Dermis microvascular lymphatic vessel endothelial cell (primary cell): ENCODE measurements at regions not wholly inside any gene's neighbourhood (a gene's known extent, or its start where the extent isn't known, plus 50 kb on each side); places are given as distances from the start of the nearest gene placed in this dataset.

Source experiments
- DNase-seq, 2 donors: peaks; one replicate each; pipeline versions ENCODE4 v3.0.0 to v3.0.0-alpha.2; 2010; ENCODE audit warnings: low read depth in 2 of 2

GRCh38 chr14:81831128-81831820 is 297.6 kb upstream of the SEL1L start:
- DNase-seq, result no peak

DNA sequence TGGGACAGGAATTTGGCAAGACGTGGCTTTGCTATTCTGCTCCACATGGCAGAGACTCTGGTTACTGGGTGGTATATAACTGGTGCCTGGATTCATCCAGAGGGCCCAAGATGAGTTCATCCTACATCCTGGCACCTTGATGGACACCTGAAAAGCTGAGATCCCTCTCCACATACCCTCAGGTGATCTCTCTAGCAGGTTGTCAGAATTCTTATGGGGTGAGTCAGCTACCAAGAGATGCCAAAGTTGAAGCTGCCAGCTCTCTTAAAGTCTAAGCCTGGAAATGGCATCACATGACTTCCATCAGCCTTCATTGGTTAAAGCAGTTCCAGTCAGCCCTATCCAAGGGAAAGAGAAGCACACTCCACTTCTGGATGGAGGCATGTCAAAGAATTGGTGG is 300.7 kb upstream of the SEL1L start:
- no peak for DNase-seq

DNA sequence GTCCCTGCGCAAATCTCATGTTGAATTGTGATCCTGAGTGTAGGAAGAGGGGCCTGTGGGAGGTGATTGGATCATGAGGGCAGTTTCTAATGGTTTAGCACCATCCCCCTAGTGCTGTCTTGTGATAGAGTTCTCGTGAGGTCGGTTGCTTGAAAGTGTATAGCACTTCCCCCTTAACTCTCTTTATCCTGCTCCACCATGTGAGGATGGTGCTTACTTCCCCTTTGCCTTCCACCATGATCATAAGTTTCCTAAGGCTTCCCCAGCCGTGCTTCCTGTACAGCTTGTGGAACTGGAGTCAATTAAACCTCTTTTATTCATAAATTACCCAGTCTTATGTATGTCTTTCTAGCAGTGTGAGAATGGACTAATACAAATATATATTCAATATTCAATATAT is 303.7 kb upstream of the SEL1L start:
- no peak for DNase-seq

GRCh38 chr14:81839056-81839455 is 305.4 kb upstream of the SEL1L start:
- no peak for DNase-seq

DNA sequence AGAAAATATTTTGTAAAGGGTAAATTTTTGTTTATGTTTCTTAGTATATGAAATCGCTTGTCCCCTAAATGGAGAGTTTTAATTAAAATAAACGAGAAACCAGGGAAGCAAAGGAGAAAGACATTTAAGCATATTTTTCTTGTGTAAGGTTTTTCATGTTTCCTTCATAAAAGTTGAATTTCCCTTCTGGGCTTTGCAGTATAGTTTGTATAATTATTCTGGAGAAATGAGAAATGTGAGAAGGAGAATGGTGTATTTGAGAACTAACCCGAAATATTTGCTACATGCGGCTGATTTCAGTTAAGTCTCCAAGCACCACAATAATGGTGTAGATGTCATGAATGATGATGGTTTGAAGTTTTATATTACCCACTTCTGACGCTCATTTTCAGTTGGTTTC is 307.7 kb upstream of the SEL1L start:
- no peak for DNase-seq

- no peak for DNase-seq
These were observed 316.1 kb upstream of the SEL1L start for GRCh38 chr14:81849714-81850113.

DNA sequence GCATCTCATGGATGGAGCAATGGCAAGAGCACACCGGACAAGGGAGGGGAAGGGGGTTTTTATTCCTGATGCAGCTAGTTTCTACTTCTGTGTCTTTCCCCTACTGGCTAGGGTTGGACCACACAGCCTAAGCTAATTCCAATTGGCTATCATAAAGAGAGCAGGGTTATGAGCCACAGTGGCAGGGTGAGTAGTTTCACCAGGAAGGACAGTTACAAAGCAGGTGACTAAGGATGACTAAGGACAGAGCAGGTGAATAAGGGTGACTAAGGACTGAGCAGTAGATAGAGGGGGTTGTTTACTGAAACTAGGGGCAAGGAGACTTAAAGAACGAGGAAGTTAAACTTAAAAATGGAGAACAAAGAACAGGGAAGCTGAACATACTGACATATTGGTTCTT is 321.4 kb upstream of the SEL1L start:
- DNase-seq, result no peak

DNA sequence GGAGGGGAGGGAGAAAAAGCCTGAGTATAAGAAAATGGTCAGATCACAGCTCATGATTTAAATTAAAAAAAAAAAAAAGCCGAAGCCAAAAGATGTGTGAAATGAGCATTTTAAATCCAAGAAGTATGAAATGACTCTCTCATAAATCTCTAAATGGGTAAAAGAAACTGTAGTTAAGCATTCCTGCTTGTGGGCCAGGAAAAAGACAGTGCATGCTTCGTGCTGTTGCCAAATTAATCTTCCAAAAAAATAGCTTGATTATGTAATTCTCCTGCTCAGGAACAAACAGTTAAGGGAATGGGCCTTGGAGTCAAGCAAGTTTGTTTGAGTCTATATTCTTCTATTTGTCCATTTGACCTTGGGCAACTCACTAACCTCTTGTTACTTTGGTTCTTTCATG is 325.4 kb upstream of the SEL1L start:
- no peak for DNase-seq

DNA sequence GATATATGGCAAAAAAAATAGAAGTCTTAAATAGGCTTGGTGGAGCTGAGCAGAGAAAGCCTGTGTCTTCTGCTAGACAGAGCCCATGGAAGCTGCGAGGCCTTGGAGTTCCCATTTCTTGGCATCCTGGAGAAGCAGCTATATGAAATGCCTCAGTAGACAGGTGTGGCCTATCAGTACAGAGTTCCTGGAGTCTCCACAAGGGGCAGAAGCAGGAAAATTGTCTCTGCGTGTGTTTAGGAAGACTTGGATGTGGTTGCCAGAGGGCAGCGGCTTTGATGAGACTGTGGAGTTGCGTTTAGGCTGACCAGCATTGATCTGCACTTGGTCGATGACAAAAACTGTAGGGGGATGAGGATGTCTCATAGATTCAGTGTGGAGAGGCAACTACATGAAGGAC is 334.5 kb upstream of the SEL1L start:
- DNase-seq, result no peak

DNA sequence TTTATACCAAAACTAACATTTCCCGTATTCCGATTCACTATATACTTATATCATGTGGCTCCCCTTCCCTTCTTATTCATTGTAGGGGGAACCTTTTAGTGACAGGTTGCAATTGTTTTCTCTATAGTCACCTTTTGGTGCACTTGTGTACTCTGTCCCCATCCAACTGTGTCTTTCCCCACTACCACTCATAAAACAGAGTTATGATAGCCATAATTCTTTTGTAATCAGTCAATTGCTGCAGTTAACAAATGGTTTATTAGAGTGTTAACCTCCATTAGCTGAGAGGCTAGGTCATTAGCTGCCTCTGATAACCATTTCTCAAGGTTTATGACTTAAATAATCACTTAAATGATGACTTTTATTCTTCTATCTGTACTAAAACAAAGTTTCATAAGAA is 338.1 kb upstream of the SEL1L start:
- no peak for DNase-seq

GRCh38 chr14:81884382-81884781 is 350.7 kb upstream of the SEL1L start:
- no peak for DNase-seq

DNA sequence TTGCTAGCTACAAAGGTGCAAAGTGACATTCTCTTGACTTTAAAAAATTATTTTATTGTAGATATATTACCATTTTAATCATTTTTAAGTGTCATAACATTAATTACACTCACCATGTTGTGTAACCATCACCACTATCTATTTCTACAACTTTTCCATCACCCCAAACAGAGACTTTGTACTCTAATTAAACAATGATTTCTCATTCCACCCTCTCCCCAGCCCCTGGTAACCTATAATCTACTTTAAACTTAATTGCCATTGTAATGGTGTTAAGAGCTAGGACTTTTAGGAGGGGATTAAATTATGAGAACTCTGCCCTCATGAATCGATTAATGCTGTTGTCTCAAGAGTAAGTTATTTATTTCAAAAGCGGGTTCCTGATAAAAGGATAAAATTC is 352.9 kb upstream of the SEL1L start:
- DNase-seq, result no peak

GRCh38 chr14:81889529-81889928 is 355.9 kb upstream of the SEL1L start:
- DNase-seq, result no peak

- DNase-seq, result no peak
These were observed 356.4 kb upstream of the SEL1L start for GRCh38 chr14:81890020-81890419.

- no peak for DNase-seq
These were observed 369.8 kb upstream of the SEL1L start for GRCh38 chr14:81903477-81903876.

DNA sequence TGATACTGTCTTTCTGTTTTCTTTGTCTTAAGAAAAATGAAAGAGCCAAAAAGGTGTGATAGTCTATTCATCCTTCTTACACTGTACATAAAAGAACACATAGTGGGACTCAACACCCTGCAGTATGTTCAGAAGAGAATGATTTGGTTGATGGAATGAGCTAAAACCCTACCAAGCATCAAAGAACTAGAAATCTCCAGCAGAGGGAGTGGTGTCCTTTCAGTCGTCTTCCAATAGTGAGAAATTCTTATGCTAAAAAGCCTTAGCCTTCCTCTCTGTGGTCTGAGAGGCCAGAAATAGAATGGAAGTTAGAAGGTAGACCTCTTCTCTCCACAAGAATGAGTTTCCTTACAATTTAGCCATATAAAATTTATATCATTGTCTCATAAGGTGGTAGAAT is 393.4 kb upstream of the SEL1L start:
- DNase-seq, result no peak

DNA sequence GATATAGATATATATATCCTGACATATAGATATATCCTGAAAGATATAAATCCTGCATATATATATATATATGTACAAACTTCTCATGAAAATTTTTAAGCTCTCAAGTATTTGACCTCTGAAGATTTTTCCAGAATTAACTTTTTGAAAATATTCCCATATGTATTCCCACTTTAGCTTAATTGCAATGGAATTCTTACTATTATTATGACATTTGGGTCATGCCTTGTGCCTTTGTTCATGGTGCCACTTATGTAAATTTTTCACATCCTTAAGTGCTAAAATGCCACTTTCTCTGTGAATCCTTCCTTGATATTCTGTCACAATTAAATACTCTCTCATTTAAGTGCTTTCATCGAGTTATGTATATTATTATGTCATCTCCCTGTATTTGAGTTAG is 398.2 kb upstream of the SEL1L start:
- no peak for DNase-seq

GRCh38 chr14:81936348-81936747 is 402.7 kb upstream of the SEL1L start:
- DNase-seq, result no peak

GRCh38 chr14:81936902-81937301 is 403.2 kb upstream of the SEL1L start:
- no peak for DNase-seq

GRCh38 chr14:81938341-81938740 is 404.7 kb upstream of the SEL1L start:
- no peak for DNase-seq

DNA sequence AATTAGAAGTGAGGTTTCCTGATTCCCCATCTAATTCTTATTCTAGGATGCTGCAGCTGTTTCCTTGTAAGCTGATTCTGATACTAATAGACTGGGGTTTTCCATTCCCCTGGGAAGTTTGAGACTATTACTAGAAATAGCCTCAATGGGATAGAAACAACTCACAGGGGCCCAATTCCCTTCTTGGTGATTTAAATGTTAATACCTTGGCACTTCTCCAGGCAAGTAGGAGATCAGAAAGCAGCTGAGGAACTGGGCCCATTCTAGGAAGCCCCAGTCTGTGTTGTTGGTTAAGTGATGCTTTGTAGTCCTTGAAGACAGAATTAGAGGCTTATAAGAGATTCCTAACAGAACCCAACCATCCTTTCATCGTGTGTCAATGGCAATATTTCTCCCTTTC is 407.0 kb upstream of the SEL1L start:
- DNase-seq, result no peak

- DNase-seq, result no peak
These were observed 408.4 kb upstream of the SEL1L start for GRCh38 chr14:81942071-81942470.

DNA sequence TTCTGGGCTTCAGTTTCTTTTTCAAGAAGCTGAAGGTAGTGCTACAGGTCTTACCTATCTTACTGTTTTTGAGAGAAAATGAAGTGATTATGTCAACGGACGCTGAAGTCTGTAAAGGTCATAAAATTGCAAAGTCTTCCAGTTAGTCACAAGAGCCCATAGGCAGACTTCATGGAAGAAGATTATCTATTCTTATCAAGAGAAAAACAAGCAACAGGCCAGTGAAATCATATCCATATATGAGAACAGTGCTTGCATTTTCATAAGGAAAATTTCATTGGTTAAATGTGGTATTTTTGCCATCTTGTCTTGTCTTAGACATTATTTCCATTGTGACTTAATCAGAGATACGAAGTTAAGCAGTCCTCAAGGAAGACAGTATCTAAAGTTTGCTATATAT is 412.7 kb upstream of the SEL1L start:
- no peak for DNase-seq
